Breast epithelium (tissue), 4 donors: ENCODE measurements at regions not wholly inside any gene's neighbourhood (a gene's known extent, or its start where the extent isn't known, plus 50 kb on each side); places are given as distances from the start of the nearest gene placed in this dataset.

Experiments
- DNase-seq, 2 donors: peaks; one replicate each; pipeline ENCODE4 v3.0.0-alpha.2; 2019; ENCODE audit warnings: low spot score in 2 of 2
- H3K27ac ChIP-seq, 2 donors: fragments of 200-600 bp; sonication (generic) in 1 of 2; one replicate each; pipeline ENCODE4 v1.5.1; 2016 to 2019; ENCODE audit warnings: mild to moderate bottlenecking in 1 of 2
- H3K27me3 ChIP-seq, 2 donors: fragments of 200-600 bp; sonication (generic) in 1 of 2; one replicate each; pipeline versions ENCODE4 v1.5.1 to v1.6.0; 2017 to 2019; ENCODE audit warnings: control low read depth in 1 of 2, mild to moderate bottlenecking in 1 of 2
- H3K36me3 ChIP-seq: fragments of 200-600 bp; one replicate; pipeline ENCODE4 v1.5.1; 2019
- H3K4me1 ChIP-seq, 2 donors: fragments of 200-600 bp; sonication (generic); one replicate each; pipeline ENCODE4 v1.5.1; 2016 to 2019; ENCODE audit warnings: control low read depth in 1 of 2
- H3K4me3 ChIP-seq, 3 donors: fragments of 200-600 bp; sonication (generic); 1 replicate in 2 of 3; 2 replicates in 1 of 3; pipeline ENCODE4 v1.5.1; 2016 to 2019; ENCODE audit warnings: mild to moderate bottlenecking in 3 of 3, moderate library complexity in 2 of 3
- H3K9me3 ChIP-seq, 2 donors: fragments of 200-600 bp; sonication (generic) in 1 of 2; one replicate each; pipeline ENCODE4 v1.5.1; 2016 to 2019; ENCODE audit warnings: control low read depth in 1 of 2
- POLR2A ChIP-seq: fragments of 450-650 bp; IDR thresholded peaks from one replicate; pipeline ENCODE4 v1.6.1; 2016; ENCODE audit warnings: antibody characterized with exemption, mild to moderate bottlenecking, moderate library complexity
- POLR2AphosphoS5 ChIP-seq, 3 donors: sonication (generic); formaldehyde crosslinking; IDR thresholded peaks; one replicate each; pipeline ENCODE4 v1.6.1; 2017; ENCODE audit warnings: antibody characterized with exemption in 3 of 3
- intact Hi-C: fragments of 100-400 bp; cut with DNase I; formaldehyde crosslinking; loops from one replicate; pipeline ENCODE4 v1.15.1; 2023; ENCODE audit warnings: low total_unique reads
- TF ChIP-seq, protein P1 (sequence below), 3 donors: fragments of 450-650 bp; IDR thresholded peaks; one replicate each; pipeline ENCODE4 v1.5.1; 2016 to 2017; ENCODE audit warnings: antibody characterized with exemption in 3 of 3, mild to moderate bottlenecking in 3 of 3, moderate library complexity in 3 of 3

DNA sequence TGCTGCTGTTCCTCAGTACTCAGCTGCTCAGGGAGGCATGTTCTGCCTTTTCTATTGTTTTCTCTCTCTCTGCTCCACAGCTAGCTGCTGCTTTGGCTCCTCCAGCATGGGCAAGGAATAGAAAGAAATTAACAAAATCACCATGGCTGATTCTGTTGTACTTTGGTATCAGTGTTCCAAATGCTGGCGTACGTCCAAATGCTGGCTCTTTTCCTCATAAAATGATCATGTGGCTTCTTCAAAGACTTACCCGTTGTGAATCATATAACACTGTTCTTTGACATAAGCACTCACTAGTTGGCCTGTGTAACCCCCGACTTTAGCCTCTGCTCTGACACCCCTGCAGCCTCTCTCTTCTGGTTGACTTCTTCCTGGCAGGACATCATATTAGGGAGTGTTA lies 547.6 kb downstream of the CPS1 start:
- H3K27ac ChIP-seq = no peak overlapping the region
- H3K4me3 ChIP-seq = no peak overlapping the region
- H3K4me1 ChIP-seq = no peaks in the 10 kb centered on the region
- intact Hi-C loops = no loop called here
- no peak for DNase-seq
- no peaks in the 10 kb centered on the region for H3K27me3 ChIP-seq
- H3K9me3 ChIP-seq = peaks cover 0 to 6% of the 10 kb centered on the region in 2 donors
- TF ChIP-seq, protein P1, sequence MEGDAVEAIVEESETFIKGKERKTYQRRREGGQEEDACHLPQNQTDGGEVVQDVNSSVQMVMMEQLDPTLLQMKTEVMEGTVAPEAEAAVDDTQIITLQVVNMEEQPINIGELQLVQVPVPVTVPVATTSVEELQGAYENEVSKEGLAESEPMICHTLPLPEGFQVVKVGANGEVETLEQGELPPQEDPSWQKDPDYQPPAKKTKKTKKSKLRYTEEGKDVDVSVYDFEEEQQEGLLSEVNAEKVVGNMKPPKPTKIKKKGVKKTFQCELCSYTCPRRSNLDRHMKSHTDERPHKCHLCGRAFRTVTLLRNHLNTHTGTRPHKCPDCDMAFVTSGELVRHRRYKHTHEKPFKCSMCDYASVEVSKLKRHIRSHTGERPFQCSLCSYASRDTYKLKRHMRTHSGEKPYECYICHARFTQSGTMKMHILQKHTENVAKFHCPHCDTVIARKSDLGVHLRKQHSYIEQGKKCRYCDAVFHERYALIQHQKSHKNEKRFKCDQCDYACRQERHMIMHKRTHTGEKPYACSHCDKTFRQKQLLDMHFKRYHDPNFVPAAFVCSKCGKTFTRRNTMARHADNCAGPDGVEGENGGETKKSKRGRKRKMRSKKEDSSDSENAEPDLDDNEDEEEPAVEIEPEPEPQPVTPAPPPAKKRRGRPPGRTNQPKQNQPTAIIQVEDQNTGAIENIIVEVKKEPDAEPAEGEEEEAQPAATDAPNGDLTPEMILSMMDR (IDR thresholded peaks at IDR 0.05) = no peak
- TF ChIP-seq POLR2AphosphoS5 (IDR thresholded peaks at IDR 0.05) (no peak), POLR2A (no peak)
- H3K36me3 ChIP-seq = no peaks in the 10 kb centered on the region

DNA sequence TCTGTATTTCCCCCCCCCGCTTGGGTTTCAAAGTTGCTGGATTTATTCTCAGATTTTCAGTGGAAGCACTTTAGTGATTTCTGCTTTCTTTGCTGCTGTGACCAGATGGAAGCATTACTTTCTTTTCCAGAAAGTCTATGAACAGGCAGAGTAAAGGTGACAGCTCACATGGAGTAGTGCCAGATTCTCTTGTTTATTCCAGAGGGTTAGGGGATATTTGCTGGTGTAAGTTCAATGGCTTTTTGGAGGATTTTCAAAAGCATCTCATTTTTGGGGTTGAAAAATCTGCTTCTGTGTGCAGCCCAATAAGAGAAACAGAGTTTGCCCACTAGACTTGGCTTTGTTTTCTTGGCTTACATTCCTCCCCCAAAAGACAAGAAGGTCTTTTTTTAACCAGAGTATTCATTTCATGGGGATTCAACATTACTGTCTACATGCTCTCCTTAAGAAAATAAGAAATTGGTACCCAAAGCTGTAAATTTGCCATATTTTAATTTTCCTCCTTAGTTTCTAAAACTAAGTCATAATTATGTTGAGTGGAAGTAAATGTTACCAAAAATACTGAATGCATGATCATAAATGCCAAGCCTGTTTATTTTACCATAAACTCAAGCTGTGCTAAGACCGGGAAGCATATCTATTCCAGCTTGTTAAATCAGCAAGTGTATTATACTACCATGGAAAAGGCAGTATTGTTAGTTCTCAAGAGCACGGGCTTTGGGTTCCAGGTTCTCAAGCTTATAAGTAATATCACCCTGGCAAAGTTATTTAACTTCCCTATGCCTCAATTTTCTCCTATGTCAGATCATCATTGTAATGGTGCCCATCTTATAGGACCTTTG lies 557.2 kb downstream of the CPS1 start:
- Histone ChIP-seq H3K27ac (no peak overlapping the region), H3K27me3 (no peaks in the 10 kb centered on the region), H3K36me3 (no peaks in the 10 kb centered on the region), H3K4me3 (no peak overlapping the region), H3K9me3 (no peaks in the 10 kb centered on the region), H3K4me1 (no peaks in the 10 kb centered on the region)
- intact Hi-C loops = no loop called here
- DNase-seq = no peak
- TF ChIP-seq POLR2AphosphoS5 (IDR thresholded peaks at IDR 0.05) (no peak), POLR2A (no peak)
- TF ChIP-seq, protein P1 (IDR thresholded peaks at IDR 0.05) = no peak

DNA sequence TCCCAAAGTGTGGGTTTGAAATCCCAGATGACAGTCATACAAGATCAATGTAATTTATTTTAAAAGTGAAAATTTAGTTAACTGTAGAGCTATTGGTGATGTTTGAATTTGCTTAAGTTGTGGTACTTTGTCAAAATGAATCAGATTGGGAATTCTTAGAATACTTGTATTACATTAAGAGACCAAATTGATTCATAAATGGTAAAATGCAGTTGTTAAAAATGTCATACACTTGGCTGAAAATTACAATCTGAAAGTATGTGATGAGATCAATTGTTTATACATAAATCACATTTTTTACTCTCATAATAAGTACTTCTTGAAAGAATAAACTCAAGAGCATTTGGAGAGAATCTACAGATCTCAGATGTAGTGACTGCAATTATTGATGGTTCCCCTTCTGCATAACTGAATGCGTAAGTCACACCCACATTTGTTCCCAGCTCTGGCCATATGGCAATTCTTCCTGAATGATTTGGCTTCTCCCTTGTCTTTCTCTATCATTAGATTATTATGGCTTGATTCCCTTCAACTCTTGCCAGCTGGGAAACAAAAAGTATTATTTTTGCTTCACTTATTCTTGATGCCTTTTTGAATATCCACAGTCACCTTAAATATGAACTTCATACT lies 558.5 kb downstream of the CPS1 start:
- H3K4me3 ChIP-seq = no peak overlapping the region
- H3K27me3 ChIP-seq = no peaks in the 10 kb centered on the region
- H3K27ac ChIP-seq = no peak overlapping the region
- H3K4me1 ChIP-seq = no peaks in the 10 kb centered on the region
- DNase-seq = no peak
- H3K9me3 ChIP-seq = no peaks in the 10 kb centered on the region
- TF ChIP-seq POLR2AphosphoS5 (IDR thresholded peaks at IDR 0.05) (no peak), POLR2A (no peak)
- TF ChIP-seq, protein P1 (IDR thresholded peaks at IDR 0.05) = no peak
- no peaks in the 10 kb centered on the region for H3K36me3 ChIP-seq
- intact Hi-C loops = no loop called here

DNA sequence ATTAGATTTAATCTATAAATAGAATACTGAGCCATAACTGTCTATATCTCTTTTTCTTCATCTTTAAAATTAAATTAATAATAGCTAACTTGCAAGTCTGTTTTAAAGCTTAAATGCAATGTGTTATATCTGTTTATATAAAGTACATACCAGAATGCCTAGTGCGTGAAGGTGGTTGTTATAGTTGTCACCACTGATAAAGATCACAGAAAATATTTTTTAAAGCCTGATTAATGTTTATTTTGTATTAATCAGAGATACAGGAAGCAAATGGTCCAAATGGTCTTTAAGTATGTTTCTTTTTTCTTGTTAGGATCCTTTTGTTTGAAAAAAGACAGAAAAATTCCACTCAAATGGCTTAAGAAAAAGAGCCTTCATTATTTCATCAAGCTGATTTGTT lies 560.6 kb downstream of the CPS1 start:
- intact Hi-C loops = no loop called here
- no peak for DNase-seq
- Histone ChIP-seq H3K4me1 (no peaks in the 10 kb centered on the region), H3K4me3 (no peak overlapping the region), H3K9me3 (no peaks in the 10 kb centered on the region), H3K36me3 (no peaks in the 10 kb centered on the region), H3K27me3 (no peaks in the 10 kb centered on the region), H3K27ac (no peak overlapping the region)
- TF ChIP-seq, protein P1 (IDR thresholded peaks at IDR 0.05) = no peak
- TF ChIP-seq POLR2A (no peak), POLR2AphosphoS5 (IDR thresholded peaks at IDR 0.05) (no peak)

DNA sequence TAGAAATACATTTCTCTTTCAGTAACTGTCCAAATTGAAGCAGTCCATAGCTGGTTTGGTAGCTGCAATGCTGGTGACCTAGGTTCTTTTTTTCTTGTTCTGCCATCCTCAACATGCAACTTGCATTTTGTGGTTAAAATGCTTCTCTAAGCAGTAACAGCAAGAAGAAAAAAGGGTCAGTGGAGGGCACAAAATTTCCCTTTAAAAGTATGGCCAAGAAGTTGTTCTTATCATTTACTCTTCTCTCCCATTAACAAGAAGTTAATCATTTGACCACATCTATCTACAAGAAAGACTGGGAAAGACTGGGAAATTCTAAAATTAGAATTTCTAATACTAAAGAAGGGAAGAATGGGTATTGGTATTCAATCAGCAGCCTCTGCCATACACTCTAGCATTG lies 569.9 kb downstream of the CPS1 start:
- intact Hi-C loops = no loop called here
- Histone ChIP-seq H3K9me3 (no peaks in the 10 kb centered on the region), H3K27me3 (no peaks in the 10 kb centered on the region), H3K36me3 (no peaks in the 10 kb centered on the region), H3K27ac (no peak overlapping the region), H3K4me1 (no peaks in the 10 kb centered on the region), H3K4me3 (no peak overlapping the region)
- DNase-seq = no peak
- TF ChIP-seq POLR2A = no peak
